Hindlimb muscle (tissue), 1 donor: ENCODE measurements at regions not wholly inside any gene's neighbourhood (a gene's known extent, or its start where the extent isn't known, plus 50 kb on each side); places are given as distances from the start of the nearest gene placed in this dataset.
A peak's percentile ranks its signal among the peaks of the same experiment; 100 is the strongest.

Source experiments
- DNase-seq: peaks from one replicate; pipeline ENCODE4 v3.0.0-alpha.2; 2013

DNA sequence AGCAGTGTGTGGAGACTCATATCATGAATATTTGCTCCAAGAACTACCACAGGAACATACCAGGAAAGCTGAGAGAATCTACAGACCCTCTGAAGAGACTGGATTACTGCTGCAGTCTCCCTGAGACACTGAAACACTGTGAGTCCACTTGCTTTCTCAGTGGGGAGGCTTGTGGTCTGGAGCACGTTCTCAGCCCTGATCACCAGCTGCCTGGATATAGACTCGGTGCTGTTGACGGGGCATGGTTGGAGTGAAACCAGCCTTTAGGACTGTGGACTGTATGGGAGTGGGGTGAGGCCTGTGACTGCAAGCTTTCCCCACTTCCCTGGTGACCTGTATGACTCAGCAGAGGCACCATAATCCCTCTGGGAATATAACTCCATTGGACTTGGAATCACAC lies 525.8 kb upstream of the FBXO33 start:
- no peak for DNase-seq

DNA sequence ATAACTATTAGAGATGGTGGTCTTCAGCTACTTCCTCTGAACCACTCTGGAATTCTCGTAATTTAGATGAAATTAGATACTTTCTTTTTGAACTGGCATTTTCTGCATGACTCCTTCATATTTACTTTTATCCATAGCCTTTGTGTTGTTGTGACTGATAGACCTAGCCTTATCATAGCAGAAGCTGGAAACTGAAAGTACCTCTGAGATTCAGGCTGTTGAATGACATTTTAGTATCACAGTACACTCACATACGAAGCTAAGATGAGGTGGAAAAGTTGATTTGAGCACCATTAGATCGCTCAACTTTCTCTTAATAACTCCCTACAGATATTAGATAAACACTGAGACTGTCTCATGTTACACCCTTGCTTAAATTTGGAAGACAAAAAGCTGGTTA lies 525.1 kb upstream of the FBXO33 start:
- DNase-seq = no peak

DNA sequence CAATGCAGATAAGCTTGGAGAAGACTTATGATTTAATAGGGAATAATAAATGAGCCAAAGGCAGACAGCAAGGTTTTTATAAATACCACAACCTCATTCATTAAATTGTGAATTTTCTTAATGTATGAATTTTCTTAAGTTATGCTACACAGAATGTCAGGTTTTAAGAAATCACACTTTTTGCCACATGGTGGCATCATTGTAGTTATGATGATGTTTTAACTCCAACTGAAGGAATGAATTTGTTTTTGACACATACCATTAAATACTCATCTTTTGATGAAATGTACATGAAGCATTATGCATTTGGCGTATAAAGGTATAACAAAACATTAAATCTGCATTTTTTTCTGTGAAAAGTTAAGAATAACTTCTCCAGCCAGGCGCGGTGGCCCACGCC lies 524.1 kb upstream of the FBXO33 start:
- DNase-seq = no peak

DNA sequence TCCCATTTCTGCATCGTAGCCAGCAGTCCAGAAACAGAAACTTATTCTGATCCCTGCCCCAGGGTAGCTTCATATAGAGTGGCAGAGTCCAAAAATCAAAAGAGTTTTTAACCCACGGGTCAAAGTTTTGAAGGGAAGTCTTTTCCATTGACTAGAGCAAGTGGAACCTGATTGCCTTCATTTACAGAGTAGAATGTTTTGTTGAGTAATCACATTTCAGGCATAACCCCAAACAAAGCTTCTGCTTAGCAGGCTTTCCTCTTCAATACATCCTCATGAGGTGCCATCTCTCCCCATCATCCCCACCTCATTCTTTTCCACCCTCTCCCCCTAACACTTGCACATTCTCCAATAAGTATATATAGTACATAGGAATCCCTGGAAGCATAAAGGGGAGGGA lies 516.0 kb upstream of the FBXO33 start:
- no peak for DNase-seq

DNA sequence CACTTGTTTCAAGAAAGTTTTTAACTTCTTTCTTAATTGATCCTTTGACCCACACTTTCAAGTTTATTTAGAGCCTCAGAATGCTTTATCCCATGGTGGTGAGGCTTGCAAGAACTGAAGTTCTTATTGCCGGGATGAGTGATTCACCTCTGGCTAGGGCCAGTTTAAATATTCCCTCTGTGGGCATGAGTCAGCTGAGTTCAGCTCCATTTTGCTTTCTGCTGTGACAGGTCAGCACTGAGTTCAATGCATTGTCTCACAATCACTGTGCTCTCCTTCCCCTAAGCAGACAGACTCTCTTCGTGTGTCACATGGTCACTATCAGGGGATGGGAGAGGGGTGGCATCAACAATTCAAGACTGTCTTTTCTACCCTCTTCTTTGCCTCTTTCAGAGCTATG lies 514.6 kb upstream of the FBXO33 start:
- no peak for DNase-seq

DNA sequence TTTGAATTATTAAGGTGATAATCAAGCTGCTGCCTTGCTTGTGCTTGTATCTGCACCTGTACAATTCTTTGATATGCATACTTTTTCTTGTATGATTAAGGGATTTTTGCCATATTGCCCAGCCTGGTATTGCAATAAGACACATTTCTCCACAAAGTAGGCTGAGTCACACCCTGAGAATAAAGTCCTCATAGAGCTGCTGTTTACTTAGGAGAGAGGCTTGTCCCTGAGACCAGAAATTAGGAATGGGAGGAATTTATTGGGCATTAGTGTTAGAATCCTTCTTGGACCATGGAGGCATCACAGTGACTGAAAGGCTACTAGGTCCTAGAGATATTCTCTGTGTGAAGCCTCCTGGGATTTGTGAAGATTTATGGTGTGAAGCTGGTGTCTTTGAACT lies 506.8 kb upstream of the FBXO33 start:
- no peak for DNase-seq

DNA sequence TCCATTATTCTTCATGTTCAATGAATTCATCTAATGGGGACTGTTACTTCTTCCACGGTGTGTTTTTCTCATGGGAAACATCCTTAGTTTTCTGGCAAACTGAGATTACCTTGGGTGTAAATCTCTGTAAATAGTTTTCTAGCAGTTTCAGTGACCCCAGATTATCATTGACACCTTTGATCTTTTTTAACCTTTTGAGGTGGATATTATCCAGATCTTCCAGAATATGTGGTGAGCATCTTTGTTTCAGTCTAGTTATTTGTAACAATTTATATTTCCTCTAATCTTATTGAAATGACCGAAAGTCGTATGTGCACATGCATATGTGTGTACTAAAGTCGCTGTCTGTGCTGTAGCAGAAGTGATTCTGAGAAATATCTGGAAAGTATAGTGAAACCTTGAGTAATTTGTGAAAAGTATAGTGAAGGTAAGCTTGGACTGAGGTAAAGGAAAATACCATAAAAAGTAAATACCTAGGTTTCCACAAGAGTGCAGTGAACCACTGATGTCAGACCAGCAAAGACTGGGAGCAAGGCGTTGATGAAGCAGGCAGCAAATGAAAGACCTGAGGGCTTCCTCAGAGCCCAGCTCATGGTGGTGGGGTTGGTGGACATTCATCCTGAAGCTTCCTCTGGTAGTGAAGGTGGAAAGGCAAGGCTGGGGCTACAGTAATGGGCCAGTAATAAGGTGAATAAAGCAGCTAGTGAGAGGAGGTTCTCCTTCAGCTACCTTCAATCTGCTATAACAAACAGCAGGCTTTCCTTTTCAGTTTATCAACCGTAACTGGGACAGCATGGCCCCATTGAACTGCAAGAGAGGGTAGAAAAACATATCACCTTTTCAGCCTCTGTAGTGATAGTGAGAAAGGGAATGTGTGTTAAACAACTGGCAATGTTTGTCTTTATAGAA lies 480.2 kb upstream of the FBXO33 start:
- no peak for DNase-seq

DNA sequence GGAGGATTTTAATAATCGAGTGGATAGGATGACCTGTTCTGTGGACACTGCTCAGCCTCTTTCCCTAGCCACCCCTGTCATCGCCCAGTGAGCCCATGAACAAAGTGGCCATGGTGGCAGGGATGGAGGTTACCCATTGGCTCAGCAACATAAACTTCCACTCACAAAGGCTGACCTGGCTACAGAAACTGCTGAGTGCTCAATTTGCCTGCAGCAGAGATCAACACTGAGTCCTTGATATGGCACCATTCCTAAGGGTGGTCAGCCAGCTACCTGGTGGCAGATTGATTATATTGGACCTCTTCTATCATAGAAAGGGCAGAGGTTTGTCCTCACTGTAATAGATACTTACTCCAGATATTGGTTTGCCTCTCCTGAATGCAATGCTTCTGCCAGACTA lies 465.4 kb upstream of the FBXO33 start:
- DNase-seq = no peak

DNA sequence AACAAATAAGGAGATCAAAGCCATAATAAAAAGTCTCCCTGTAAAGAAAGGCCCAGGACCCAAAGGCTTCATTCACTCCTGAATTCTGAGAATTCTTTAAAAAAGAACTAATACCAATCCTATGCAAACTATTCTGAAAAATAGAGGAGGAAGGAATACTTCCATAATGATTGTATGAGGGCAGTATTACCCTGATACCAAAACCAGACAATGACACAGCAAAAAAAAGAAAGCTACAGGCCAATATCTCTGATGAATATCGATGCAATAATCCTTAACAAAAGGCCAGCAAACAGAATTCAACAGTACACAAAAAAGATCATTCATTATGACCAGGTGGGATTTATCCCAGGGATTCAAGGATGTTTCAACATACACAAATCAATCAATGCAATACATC lies 457.8 kb upstream of the FBXO33 start:
- DNase-seq = no peak

DNA sequence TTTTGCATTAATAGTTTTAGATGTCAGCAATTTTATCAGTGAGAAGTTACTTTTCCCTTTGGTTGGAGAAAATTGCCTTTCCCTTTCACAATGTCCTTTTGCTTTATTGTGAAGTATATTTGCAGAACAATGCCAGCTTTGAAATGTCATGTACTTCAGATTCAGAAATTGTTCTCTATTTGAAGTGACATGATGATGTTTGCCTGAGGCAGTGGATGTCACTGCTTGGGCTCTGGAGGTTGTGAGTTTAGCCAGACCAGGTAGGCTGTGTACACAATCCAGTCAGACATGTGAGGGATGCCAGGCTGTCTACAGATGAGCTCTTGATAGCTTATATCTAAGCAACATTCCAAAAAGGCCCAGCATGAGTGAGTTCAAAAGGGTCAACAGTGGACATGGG lies 451.9 kb upstream of the FBXO33 start:
- DNase-seq = no peak

DNA sequence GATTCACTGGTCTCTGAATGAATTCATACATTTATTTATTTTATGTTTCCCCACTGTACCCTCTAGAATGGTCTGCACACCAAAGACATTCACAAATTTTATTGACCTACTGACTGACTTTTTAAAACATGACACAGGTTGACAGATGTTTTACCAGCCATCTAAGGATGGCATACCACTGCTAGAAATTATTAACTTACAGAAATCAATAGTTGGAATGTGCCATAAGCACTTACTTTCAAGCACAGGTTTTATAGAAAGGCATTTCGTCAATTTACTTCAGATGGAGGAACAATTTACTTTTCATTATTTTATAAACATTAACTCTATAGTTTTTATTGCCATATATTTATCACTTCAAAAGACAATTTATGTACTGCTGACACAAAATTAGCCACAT lies 448.7 kb upstream of the FBXO33 start:
- no peak for DNase-seq

DNA sequence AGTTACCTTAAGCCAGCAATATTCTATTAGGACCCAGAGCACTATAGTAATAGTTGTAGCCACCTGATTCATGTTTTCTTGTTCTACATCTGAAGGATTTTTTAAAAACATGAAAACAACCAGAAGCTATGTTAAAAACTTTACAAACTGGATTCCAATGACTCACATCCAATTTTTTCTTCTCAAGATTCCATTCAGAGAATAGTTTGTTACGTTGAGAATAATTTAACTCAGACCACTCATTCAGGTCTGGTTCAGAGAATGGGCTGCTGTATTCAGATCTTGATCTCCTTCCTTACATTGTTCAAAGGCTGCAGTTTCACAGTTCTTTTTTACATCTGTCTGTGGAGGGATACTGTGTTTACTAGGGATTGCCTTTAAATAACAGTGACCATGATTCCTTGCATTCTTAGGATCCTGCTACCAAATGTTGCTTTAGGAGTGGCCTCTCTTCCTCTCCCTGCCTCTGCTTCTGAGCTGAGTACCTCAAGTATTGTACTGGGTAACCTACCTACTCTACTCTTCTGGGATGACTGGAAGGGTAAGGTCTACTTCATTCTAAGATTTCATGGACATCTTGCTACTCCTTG lies 448.0 kb upstream of the FBXO33 start:
- DNase-seq = no peak

DNA sequence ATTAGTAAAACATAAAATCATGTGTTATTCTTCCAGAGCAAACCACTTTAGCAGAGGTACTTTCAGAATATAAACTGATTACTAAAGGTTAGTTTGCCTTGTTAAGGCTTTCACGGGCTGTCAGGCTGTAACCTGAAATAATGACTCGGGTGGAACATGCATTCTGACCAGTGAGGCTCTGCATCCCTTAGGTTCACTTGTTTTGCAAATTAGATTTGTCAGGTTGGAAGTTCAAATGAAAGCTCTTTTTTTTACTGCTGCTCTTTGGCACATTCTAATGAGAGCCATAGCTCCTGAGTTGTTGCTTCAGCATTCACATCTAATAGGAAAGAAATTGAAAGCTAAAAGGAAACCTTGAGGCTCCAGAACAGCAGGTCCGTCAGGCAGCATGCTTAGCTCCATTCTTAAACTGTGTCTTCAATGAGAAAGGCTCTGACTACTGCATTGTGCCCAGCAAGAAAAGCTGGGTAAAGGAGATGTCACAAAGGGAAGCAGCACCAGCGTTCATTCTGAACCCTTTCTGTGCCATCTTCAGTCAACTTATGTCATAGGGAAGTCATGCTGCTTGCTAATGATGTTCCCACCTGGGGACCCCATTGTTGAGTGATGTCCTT lies 445.5 kb upstream of the FBXO33 start:
- DNase-seq = no peak

DNA sequence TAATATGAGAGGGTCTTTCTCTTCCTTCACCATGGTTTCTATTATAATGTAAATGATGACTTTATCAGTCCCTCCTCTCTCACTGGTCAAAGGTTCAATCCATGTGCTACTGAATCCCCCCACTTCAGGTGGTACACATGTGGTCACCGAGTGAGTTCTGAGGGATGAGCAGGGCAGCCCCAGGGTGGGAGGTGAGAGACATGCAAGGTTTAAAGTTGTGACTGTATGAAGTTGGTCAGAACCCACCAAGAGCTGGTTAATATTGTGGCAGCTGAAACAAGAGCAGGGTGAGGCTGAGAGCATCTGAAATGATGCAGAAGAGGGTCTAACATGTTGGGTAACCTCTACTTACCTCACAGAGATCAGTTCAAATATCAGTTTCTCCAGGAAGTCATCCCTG lies 444.7 kb upstream of the FBXO33 start:
- DNase-seq = no peak

DNA sequence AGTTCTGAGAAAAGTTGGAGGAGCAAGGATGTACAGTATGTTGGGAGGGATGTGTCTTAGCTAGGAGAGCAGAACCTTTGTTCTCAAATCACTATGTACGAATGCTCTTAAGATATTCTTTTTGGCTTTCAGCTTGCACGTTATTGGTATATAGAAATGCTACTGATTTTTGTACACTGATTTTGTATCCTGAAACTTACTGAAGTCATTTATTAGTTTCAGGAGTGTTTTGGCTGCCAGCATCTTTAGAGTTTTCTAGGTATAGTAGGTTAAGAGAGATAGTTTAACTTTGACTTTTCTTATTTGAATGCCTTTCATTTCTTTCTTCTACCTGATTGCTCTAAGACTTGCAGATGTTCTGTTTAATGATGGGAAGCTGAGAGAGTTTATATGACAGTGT lies 442.8 kb upstream of the FBXO33 start:
- no peak for DNase-seq

DNA sequence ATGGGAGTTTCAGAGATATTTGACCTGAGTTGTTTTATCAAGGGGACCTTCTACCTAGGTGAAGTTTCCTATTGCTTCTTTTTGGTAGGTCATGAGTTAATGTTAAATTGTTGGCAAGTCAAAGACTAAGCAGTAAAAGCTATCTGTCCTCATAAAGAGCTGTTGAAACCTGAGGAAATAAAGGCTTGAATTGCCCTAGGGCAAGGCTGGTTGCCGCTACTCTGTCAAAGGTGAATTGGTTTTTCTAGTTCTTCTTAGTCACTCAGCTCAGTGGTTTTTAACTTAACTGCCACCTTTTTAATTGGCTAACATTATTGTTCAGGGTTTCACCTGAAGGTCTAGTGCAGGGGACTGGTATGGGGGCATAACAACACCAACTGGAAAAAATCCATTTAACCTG lies 441.6 kb upstream of the FBXO33 start:
- no peak for DNase-seq

DNA sequence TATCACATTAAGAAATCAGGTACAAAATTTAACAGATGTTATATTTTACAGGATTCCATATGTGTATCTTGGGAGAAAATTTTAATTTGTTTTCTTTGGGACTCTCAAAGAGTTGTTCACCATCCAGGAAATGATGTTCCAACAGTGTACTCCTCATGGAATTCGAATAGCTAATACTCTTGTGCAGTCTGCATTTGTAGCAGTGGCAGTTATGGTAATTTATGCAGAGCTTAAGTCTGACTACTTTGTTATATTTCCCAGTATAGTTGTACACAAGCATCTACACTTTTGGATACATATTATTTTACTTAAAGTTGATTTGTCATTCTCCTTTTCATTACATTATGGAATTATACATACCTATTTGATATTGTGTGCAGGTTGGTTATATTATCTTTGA lies 436.7 kb upstream of the FBXO33 start:
- peak; percentile 2 for DNase-seq

DNA sequence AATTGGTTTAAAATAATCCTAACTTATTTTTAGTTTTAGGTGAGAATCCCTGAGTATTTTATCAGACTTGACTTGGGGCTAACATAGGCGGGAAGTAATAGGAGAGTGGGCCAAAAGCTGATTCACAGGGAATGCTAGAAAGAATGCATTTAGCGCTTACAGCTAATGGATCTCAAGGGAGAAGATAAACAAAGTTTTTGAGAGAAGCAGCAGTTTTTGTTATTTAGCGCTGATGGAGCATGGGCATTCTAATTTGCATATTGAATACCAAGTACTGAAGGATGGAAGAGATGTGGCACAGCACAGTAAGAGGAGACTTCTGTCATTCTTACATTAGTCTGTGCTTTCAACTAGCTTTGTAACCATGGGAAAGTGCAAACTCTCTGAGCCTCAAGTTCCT lies 436.0 kb upstream of the FBXO33 start:
- peak; percentile 13 for DNase-seq

DNA sequence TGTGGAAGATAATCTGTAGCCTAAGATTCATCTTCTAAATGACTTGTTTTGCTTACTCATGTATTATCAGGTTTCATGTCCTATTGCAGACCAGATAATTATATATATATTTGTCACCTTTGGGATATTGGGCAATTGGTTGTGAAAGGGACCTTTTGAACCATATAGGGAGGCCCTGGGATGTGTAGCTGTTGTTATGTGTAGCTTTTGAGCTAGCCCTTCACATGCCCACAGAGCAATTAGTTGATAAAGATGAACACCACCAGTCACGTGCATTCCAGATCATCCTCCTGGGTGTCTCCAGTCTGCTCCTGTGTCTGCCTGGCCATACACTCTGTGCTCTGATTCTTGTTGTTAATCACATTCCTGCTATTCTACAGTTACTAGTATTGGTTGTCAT lies 431.2 kb upstream of the FBXO33 start:
- no peak for DNase-seq

DNA sequence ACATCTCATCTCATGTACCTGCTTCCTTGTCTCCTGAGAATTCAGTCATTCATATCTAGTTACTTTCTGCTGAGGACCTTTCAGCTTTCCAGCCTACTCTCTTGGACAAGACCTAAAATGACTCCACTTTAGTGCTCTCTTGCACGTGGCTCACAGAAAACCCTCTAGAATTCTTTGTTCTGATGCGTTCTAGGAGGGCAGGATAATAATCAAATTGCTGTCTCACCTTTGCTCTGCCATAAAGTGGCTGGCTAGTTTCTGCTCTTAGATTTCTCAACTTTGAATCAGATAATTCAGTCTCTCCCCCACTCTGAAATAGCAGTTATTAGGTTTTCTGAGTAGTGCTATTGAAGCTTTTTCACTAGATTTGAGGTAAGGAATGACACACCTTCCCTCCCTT lies 429.5 kb upstream of the FBXO33 start:
- no peak for DNase-seq

DNA sequence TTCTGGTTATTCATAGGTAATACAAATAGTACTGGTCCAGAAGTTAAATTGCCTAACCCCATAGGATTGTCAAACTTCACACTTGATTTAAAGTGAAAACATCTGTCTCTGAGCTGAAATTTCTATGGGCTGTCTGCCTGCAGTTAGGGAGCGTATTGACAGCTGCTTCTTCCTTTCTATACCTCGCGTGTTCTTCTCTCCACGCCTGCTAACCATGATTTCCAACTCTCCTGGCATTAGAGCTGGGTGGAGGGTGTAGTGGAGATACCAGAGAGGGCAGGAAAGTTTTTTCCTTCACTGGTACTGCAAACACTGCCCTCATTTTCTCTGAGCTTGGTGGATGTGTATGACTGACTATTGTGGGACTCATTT lies 429.0 kb upstream of the FBXO33 start:
- peak; percentile 18 for DNase-seq

DNA sequence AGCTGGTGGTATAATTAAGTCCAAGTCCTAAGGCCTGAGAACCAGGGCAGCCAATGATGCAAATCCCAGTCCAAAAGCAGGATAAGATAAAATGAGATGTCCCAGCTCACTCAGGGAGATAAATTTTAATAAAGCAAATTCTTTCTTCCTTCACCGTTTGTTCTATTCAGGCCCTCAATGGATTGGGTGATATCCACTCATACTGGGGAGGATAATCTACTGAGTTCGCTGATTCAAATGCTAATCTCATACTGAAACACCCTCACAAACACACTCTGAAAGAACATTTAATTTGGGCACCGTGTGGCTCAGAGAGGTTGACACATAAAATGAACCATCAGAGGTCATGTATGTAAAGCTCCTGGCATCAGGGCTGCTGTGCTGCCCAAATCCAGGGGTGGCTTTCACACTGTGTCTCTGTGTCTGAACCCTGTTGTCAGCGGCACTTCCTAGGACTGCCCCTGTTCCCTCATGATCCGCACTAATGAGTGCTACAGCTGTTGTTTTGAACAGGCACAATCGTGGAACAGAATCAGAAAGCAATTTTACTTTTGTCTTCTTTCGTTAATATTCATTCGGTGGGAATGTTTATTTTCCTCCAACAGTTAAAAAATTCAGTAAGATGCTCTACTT lies 428.5 kb upstream of the FBXO33 start:
- no peak for DNase-seq

DNA sequence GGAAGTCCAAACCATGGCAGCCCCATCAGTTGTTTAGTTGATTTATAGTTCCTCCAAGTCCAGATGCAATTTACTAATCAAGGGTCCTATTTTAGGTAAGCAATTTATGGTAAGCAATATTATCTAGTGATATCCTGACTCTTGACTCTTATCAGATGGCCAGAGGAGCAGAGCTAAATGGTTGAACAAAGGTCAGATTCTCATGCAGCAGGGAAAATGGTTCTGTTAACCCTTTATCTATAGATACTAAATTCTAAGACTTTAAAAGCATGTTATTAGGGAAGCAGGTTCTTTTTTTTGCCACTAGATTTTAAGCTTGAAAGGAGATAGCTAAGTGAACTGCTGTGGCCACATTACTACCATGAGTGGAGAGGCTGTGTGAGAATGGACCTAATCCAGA lies 427.1 kb upstream of the FBXO33 start:
- no peak for DNase-seq
